ENCODE measurements at regions not wholly inside any gene's neighbourhood (a gene's known extent, or its start where the extent isn't known, plus 50 kb on each side); places are given as distances from the start of the nearest gene placed in this dataset.
"Not testable (repeated sequence)": the region's sequence is repeated elsewhere in the genome, so short reads cannot be mapped to it uniquely, and the experiment has no call there.

DNA sequence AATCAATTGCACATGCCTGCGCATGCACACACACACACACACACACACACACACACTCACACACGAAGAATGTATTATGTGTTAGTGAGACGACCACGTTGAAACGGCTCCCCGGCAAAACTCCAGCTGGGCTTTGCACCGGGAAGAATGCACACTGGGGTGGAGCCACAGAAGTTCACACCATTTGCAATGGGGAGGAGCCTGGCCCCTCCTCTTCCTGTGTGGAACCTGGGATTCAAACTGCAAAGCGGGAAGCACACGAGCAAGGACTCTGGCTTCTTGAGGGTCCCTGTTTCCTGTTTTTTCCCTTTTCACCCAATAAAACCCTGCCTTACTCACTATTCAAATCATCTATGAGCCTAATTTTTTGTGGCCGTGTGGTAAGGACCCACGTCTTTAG is 304.0 kb upstream of the TMEFF2 start:
- no peak overlapping the region for H3K4me3 ChIP-seq (ENCODE audit: low read depth, low read length)

DNA sequence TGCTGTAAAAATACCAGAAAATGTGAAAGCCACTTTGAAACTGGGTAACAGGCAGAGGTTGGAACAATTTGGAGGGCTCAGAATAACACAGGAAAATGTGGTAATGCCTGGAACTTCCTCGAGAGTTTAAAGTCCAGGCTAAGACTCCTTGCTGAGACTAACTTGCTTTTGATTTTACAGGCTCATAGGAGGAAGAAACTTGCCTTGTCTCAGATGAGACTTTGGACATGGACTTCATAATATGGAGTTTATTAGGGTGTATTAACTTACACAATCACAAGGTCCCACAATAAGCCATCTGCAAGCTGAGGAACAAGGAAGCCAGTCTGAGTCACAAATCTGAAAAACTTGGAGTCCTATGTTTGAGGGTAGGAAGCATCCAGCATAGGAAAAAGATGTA is 293.4 kb upstream of the TMEFF2 start:
- H3K4me3 ChIP-seq (ENCODE audit: low read depth, low read length) = not testable (repeated sequence)

DNA sequence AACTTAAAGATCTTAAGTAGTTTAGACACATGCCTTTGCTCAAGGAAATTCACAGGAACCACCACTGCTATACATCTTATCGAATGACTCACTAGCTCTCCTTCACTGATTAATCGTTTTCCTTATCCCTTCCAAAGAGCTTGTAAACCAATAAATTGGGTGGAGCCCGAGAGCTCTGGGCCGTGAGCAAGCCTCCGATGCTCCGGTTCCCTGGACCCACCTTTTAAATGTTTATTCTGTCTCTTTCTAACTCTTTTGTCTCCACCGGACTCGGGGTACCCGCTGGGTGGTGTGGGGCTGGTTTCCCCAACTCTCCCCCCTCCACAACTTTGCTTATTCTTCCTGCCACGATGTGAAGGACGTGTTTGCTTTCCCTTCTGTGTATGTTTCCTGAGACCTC is 292.9 kb upstream of the TMEFF2 start:
- no peak overlapping the region for H3K4me3 ChIP-seq (ENCODE audit: low read depth, low read length)

DNA sequence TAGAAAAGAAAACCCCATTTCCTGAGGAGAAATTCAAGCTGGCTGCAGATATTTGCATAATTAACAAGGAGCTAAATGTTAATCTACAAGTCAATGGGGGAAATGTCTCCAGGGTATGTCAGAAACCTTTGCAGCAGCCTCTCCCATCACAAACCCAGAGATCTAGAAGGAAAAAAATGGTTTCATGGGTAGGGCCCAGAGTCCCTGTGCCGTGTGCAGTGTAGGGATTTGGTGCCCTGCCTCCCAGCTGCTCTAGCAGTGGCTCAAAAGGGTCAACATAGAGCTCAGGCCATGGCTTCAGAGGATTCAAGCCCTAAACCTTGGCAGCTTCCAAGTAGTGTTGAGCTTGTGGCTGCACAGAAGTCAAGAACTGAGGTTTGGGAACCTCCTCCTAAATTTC is 290.2 kb upstream of the TMEFF2 start:
- H3K4me3 ChIP-seq (ENCODE audit: low read depth, low read length) = no peak overlapping the region

DNA sequence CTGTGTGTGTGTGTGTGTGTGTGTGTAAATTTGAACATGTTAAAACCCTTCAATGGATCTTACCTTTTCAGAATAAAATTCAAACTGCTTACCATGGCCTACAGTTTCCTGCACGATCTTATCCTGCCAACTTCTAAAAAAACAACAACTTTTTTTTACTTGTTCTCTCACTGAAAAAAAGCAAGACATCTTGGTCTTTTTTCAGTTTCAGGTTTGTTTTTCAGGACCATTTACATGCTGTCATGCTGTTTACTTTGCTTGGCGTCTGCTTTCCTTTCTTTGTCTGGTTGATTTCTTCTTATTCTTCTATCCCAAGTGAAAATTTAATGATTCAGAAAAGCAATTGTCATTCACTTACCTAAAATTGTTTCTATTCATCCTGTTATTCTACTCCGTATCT is 286.3 kb upstream of the TMEFF2 start:
- no peak overlapping the region for H3K4me3 ChIP-seq (ENCODE audit: low read depth, low read length)

DNA sequence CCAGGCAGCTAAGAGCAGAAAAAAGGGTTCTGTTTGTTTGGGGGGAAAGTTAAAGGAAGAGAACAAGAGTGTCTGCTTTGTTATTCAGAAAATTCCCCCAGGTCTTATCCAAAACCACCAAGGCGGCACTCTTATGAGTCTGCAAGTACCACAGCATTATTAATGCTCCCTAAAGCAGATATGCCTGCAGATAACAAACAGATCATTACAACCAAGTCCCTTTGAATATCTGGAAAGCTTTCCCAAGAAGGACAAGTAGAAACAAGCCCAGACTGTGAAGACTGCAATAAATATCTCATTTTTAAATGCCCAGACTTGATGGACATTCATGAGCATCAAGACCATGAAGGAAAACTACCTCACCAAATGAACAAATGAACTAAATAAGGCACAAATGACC is 278.6 kb upstream of the TMEFF2 start:
- H3K4me3 ChIP-seq (ENCODE audit: low read depth, low read length) = no peak overlapping the region

DNA sequence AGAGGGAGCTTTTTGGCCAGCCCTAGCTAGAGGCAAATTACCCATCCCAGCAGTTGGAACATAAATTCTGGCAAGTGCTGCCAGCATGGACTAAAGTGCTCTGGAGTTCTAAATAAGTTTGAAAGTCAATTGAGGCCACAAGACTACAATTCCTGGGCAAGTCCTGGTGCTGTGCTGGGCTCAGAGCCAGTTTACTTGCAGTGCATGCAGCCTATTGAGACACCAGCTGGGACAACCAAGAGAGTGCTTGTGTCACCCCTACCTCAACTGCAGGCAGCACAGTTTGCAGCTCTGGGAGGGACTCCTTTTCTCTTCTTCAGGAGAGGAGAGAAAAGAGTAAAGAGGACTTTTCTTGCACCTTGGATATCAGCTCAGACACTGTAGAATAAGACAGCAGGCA is 277.2 kb upstream of the TMEFF2 start:
- no peak overlapping the region for H3K4me3 ChIP-seq (ENCODE audit: low read depth, low read length)

DNA sequence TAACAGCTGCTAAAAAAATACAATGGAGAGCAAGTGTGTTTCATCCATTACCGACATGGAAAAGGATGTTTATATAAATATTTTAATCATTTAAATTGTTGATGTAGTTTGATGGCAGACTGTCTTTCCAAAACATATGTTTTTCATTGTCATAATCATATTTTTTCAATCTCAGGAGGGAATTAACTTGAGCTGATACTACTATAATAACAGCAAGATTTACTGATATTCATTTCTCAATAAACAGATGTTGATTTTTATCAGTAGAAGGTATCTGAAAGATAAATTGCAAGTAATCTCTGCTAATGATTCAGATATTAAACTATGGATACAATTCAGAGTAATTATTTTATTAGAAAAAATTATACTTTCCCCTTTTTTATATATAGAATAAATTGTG is 274.9 kb upstream of the TMEFF2 start:
- no peak overlapping the region for H3K4me3 ChIP-seq (ENCODE audit: low read depth, low read length)

DNA sequence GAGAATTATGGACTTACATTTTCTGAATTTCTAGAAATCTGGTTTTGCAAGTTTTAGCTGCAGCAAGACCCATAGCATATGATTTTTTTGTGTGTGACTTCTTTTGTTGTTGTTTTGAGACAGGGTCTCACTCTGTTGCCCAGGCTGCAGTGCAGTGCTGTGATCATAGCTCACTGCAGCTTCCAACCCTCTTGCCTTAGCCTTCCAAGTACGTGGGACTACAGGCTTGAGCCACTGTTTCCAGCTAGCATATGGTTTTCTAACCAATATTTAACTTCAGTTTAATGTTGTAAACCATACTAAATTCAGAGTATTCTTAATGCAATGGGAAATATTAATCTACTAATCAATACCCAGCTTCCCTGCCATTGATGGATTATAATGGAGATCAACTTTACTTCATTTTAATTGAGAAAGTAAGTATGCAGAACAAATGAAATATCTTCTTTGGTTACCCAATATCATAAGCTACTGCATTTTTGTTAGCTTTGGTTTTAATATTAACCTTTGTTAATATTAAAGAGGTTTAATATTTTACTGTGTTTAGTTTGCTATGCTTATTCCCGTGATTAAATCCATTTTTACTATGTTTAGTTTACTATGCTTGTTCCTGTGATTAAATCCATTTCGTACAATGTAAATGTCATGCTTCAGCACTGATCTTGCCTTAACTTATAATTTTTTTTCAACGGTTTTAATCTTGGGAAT is 273.4 kb upstream of the TMEFF2 start:
- H3K4me3 ChIP-seq (ENCODE audit: low read depth, low read length) = no peak overlapping the region

DNA sequence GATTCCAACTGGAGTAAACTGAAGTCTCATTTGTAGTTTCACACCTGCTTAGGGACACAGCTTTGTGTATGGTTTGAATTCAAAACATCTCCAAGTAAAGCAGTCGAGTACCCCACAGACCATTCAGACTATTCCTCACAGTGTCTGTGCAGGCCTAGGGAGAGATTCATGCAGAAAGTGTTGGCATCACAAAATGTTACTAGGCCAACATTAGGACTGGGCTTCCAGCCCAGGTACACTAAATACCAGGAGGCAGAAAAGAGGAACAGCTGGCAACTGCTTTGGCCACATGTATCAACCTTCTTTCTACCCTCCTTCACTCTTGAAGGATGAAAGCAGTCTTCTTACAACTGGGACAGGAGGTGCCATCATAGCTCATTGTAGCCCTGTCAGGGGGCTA is 270.4 kb upstream of the TMEFF2 start:
- H3K4me3 ChIP-seq (ENCODE audit: low read depth, low read length) = no peak overlapping the region

DNA sequence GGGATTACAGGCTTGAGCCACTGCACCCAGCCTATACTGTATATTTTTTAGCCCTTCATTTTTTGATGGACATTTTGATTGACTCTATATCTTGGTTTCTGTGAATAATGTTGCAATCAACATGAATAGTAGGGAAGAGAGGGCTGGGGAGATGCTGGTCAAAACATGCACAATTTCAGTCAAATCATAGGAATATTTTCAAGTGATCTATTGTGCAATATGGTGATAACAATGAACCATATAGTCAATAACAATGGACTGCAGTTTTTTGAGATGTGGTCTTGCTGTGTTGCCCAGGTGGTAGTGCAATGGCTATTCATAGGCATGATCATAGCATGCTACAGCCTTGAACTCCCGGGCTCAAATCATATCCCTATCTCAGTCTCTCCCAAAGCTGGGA is 264.7 kb upstream of the TMEFF2 start:
- no peak overlapping the region for H3K4me3 ChIP-seq (ENCODE audit: low read depth, low read length)

DNA sequence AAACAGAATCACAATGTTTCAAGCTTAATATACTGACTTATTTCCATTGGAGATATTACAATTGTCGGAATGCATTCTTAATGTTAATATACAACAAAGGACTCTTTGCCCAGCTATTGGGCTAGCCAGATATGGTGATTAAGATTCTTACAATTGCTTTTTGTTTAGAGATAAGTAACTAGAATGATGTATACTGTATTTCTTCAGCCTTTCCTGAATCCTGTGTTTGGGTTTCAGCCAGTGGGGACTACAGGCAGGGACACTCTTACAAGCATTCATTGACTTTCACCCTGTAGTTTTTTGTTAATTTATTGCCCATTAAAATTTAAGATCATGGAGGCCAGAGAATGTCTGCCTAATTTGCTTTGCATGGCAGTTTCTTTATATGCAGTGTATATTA is 254.1 kb upstream of the TMEFF2 start:
- H3K4me3 ChIP-seq (ENCODE audit: low read depth, low read length) = no peak overlapping the region

DNA sequence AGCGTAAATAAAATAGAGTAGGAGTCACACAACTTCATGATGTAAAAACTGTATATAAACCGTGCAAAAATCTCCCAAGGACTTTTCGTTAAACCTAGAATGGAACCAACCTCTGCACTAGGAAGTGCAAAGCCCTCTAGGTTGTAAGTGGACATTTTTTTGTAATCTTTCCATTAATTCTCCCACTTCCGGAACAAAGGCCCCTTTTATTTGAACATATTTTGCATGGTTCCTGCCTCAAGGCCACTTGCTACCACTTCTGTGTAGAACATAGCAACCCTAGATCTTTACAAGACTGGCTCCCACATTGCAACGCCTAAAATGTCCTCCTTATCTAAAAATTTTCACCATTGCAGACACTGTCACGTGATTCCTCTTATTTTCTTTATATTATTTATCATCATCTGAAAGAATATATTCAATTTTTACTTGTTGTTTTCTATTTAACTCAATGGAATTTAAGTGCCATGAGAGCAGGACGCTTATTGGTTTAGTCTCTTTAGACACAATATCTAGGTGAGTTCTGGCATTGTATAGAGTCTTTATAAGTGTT is 249.6 kb upstream of the TMEFF2 start:
- no peak overlapping the region for H3K4me3 ChIP-seq (ENCODE audit: low read depth, low read length)

DNA sequence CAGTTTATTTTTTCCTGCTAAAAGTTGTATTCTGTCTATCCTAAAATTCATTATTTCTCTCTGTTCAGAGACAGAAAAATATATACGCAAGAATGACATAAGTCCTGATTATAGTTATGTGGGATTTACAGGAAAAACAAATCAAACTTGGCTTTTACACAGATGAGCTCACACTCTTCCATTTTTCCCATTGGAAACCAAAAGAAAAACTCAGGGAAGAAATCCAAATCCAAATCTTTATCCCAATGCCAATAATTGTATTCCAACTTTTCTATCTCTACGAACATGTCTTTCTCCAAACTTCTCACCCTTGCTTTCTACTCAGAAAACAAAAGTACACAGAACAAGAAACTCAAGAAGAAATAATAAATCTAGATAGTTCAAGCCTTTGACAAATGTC is 249.1 kb upstream of the TMEFF2 start:
- no peak overlapping the region for H3K4me3 ChIP-seq (ENCODE audit: low read depth, low read length)

DNA sequence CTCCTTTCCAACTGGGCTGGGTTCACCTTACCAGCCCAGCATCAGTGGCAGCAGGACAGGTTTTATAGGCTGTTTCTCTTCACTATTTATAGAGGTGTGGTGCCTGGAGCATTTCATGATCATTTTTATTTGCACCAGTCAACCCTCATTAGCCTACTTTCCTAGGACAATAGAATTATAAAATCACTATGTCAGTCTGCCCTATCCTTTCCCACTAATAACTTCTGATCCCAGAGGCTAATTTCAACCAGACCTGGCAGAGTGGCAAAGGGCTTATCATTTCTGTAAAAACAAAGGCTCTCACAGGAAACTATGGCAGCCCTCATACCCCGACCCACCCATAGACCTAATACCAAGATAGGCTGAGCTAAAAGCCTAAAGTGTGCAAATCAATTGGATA is 243.5 kb upstream of the TMEFF2 start:
- no peak overlapping the region for H3K4me3 ChIP-seq (ENCODE audit: low read depth, low read length)

DNA sequence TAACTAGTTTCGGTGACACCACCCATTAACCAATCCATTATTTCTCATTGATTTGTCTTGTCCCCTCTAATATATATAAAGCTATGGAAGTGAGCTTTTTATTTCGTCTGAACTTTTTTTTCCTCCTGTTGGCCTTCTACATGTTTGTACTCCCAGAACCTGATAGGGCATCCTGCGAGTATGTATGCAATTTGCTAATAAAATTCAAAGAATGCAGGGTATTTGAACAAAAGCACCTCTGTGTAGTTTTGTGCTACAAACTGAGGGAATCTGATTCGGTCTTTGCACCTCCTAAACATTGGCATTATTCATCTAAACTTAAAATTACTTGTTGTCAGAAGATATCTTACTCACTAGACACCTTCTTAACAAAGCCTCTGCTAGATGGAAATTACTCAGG is 242.9 kb upstream of the TMEFF2 start:
- H3K4me3 ChIP-seq (ENCODE audit: low read depth, low read length) = no peak overlapping the region

DNA sequence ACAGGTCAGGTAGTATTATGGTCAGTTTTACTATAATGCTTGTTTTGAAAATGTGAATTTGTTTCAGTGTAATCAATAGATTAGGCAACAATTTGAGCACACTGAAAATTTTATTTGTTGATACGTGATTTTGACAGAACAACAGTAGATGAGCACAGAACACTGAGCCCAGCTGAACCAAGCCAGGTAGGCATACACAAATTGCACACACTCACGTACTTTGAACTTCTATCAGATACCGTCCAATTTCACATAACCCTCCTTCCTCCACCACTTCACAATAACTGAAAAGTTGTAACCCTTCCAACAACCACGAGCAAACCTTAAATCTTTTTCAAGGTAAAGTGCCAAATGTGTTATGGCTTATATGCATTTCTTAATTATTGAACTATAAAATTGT is 229.5 kb upstream of the TMEFF2 start:
- H3K4me3 ChIP-seq (ENCODE audit: low read depth, low read length) = no peak overlapping the region

DNA sequence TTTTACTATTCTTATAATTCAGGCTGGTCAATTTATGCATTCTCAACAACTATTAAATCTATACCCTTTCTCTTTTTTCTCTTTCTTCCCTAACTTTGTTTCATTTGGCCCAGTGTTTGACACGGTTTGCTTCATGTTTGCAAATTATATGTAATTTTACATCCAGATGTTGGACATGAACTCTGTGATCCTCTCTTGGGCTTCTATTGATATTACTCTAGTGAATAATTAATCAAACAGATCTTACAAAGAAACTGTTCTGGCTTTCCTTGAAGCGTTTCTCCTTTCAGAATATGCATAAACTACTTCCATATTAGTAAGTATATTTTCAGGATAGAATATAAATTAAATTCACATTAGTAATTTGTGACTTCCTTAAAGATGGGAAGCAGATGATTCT is 225.1 kb upstream of the TMEFF2 start:
- no peak overlapping the region for H3K4me3 ChIP-seq (ENCODE audit: low read depth, low read length)

DNA sequence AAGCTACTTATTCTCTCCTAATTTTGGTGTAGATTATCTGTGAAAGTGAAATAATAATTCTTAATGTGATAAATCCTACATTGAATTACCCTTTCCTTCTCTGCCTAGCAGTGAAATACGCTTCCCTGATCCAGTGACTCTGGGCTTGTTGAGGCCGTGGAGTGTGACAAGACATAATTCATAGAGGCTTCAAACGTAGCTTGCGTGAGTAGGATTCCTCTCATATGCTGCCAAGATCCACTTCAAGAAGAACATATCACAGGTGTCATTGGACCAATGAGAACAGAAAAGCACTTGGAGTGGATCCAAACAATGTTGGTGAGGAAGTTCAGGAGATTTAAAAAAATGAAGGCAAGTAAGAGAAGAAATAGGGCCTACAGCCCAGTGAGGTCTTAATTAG is 221.3 kb upstream of the TMEFF2 start:
- no peak overlapping the region for H3K4me3 ChIP-seq (ENCODE audit: low read depth, low read length)

DNA sequence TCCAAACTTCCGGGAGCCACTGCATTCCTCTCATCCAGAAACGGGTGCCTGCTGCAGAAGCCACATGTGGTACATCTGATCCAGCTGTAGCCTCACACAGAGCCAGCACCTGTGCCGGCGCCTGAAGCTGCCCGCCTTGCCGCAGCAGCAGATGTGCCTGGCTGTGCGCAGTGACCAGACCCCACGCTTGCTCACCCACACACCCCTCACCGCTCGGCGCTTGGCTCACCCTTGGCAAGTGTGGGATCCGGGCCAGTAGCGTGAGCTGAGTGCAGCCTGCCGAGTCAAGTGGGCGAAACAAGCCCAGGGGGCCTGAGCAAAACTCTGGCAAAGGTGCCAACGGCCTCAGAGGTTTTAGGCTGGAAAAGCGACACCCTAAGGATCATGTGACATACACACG is 220.1 kb upstream of the TMEFF2 start:
- H3K4me3 ChIP-seq (ENCODE audit: low read depth, low read length) = no peak overlapping the region

DNA sequence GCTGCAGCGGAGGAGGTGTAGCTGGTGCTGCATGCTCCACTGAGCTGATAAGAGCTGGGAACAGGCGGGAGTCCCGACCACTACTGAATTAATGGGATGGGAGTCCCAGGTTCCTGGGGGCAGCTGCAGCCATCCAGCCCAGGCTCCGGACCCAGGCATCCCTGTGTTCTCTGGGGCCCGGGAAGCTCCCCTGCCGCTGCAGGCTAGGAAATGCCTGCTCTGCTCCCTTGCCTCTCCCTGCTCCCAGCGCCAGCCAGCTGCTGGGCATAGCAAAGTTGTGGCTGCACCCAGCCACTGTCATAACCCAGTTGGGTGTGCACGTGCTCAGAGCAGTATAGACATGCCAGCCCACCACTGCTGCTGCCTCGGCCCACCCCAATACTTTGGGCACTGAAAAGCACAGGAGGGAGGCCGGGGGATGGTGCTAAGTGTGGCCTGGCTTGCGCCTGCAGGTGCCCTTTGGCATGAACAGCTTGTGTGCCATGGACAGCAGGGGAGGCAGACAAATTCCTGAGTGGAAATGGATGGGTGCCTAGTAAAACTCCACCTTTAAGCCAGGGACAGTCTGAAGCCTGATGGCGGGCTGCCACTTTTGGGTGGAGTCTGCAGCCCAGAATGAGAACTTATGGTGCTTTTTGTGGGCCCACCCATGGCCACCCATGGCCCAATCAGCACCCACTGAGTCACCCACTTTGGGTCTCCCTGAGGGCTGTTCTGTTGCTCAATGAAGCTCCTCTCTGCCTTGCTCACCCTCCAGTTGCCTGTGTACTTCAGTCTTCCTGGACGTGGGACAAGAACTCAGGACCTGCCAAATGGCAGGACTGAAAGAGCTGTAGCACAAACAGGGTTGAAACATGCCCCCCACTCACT is 219.3 kb upstream of the TMEFF2 start:
- H3K4me3 ChIP-seq (ENCODE audit: low read depth, low read length) = no peak overlapping the region

DNA sequence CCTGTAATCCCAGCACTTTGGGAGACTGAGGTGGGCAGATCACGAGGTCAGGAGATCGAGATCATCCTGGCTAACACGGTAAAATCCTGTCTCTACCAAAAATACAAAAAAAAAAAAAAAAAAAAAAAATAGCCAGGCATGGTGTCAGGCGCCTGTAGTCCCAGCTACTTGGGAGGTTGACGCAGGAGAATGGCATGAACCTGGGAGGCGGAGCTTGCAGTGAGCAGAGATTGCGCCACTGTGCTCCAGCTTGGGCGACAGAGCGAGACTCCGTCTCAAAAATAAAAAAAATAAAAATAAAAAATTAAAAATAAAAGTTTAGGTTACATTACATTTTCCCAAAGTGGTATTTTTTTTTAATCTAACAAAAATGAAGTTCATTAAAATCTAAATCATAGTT is 218.1 kb upstream of the TMEFF2 start:
- H3K4me3 ChIP-seq (ENCODE audit: low read depth, low read length) = not testable (repeated sequence)
